HepG2 (cell line): ENCODE measurements at regions not wholly inside any gene's neighbourhood (a gene's known extent, or its start where the extent isn't known, plus 50 kb on each side); places are given as distances from the start of the nearest gene placed in this dataset.

Experiments used
- ATAC-seq: fragments of 200-7000 bp; cut with Tn5 transposase; 3 replicates; pipeline ENCODE4 v1.9.1; 2020; ENCODE audit warnings: mild to moderate bottlenecking, moderate library complexity
- BruUV-seq: library from RNA; stranded (reverse); fragments of 400-500 nt; replicated peaks from 2 replicates; lab custom pipeline; 2021; lab: Mats Ljungman, UMichigan
- CTCF ChIA-PET: fragments of 300-600 bp; formaldehyde crosslinking; extraction: SDS; loops from one replicate; lab custom pipeline; 2021; ENCODE audit warnings: low total read pairs, inconsistent platforms, low intra/inter-chr PET ratio; lab: Yijun Ruan, JAX
- POLR2A ChIA-PET: fragments of 350-600 bp; sonication (Branson Sonifier 250); formaldehyde crosslinking; loops from one replicate; lab custom pipeline; 2020; ENCODE audit warnings: antibody characterized with exemption, inconsistent platforms; lab: Yijun Ruan, JAX
- DNase-seq: peaks from one replicate; pipeline ENCODE4 v3.0.0-alpha.2; 2015; ENCODE audit warnings: low spot score
- FAIRE-seq: peaks from 3 replicates; lab custom pipeline; 2011; peaks lifted over from hg19 to GRCh38; lab: Jason Lieb, UNC
- H2AFZ ChIP-seq: one replicate; pipeline ENCODE4 v1.6.1; 2011; ENCODE audit warnings: low read length, inconsistent platforms
- H3K27ac ChIP-seq: fragments of 300-600 bp; 3 replicates; pipeline ENCODE4 v1.8.0; 2011; ENCODE audit warnings: mixed run types, mild to moderate bottlenecking, mixed read lengths, low read length, inconsistent platforms; ENCODE audit not compliant: insufficient read depth; ENCODE audit errors: extremely low read length
- H3K27me3 ChIP-seq, 2 experiments: fragments of 200-600 bp in 1 of 2; 2 replicates in 1 of 2; 3 replicates in 1 of 2; pipeline versions ENCODE4 v1.6.0 to v1.8.0; 2011; ENCODE audit warnings: low read length in 2 of 2, mild to moderate bottlenecking in 2 of 2, moderate library complexity in 2 of 2, inconsistent platforms in 1 of 2; ENCODE audit not compliant: insufficient read depth in 2 of 2, control insufficient read depth in 1 of 2
- H3K36me3 ChIP-seq, 2 experiments: fragments of 200-600 bp in 1 of 2; replicated peaks in 1 of 2; 2 replicates in 1 of 2; 3 replicates in 1 of 2; pipeline versions ENCODE4 v1.5.1 to v1.8.0; 2011; ENCODE audit warnings: low read length in 2 of 2, inconsistent platforms in 1 of 2; ENCODE audit not compliant: insufficient read depth in 2 of 2, control insufficient read depth in 1 of 2
- H3K4me1 ChIP-seq: 2 replicates; pipeline ENCODE4 v1.5.1; 2012; ENCODE audit warnings: low read length, inconsistent platforms; ENCODE audit not compliant: insufficient read depth
- H3K4me2 ChIP-seq: 2 replicates; pipeline ENCODE4 v1.6.0; 2011; ENCODE audit warnings: low read depth, low read length, inconsistent platforms
- H3K4me3 ChIP-seq, 3 experiments: fragments of 200-600 bp in 1 of 3; sonication (generic), shearing (Covaris generic) in 1 of 3; replicated peaks in 1 of 3; 2 replicates each; pipeline ENCODE4 v1.5.1; 2011 to 2016; ENCODE audit warnings: low read length in 3 of 3, inconsistent platforms in 2 of 3, low read depth in 2 of 3, mild to moderate bottlenecking in 2 of 3, control low read depth in 1 of 3, mixed read lengths in 1 of 3; ENCODE audit not compliant: insufficient read depth in 1 of 3
- H3K79me2 ChIP-seq: one replicate; pipeline ENCODE4 v1.6.1; 2011; ENCODE audit warnings: low read length, inconsistent platforms; ENCODE audit not compliant: insufficient read depth
- H3K9ac ChIP-seq: 2 replicates; pipeline ENCODE4 v1.6.0; 2011; ENCODE audit warnings: mild to moderate bottlenecking, low read depth, low read length, inconsistent platforms; ENCODE audit not compliant: insufficient read depth
- H3K9me3 ChIP-seq: 2 replicates; pipeline ENCODE4 v1.5.1; 2012; ENCODE audit warnings: mild to moderate bottlenecking, low read length
- H4K20me1 ChIP-seq: 2 replicates; pipeline ENCODE4 v1.6.0; 2011; ENCODE audit warnings: inconsistent platforms, mild to moderate bottlenecking, low read length, moderate library complexity; ENCODE audit not compliant: insufficient read depth
- AGO2 ChIP-seq: fragments of 200-400 bp; formaldehyde crosslinking; optimal IDR thresholded peaks from 2 replicates; pipeline ENCODE3; 2017; ENCODE audit warnings: mild to moderate bottlenecking, low read depth, low read length, moderate library complexity
- AHR ChIP-seq: IDR thresholded peaks from 2 replicates; pipeline ENCODE4 v1.6.1; 2018; ENCODE audit warnings: missing genetic modification reagents, missing compliant biosample characterization
- ELF1 ChIP-seq: sonication (generic); formaldehyde crosslinking; IDR thresholded peaks from 2 replicates; pipeline ENCODE4 v1.4.0; 2020; ENCODE audit warnings: missing genetic modification reagents
- ESRRA ChIP-seq: sonication (generic); formaldehyde crosslinking; IDR thresholded peaks from 2 replicates; pipeline ENCODE4 v1.5.1; 2020; ENCODE audit warnings: mild to moderate bottlenecking, low read depth, missing genetic modification reagents
- FLYWCH1 ChIP-seq: sonication (generic); formaldehyde crosslinking; IDR thresholded peaks from 2 replicates; pipeline ENCODE4 v1.8.1; 2023; ENCODE audit warnings: mild to moderate bottlenecking, missing genetic modification reagents
- IKZF4 ChIP-seq: sonication (generic); formaldehyde crosslinking; IDR thresholded peaks from 2 replicates; pipeline ENCODE4 v1.5.1; 2020; ENCODE audit warnings: borderline replicate concordance, mild to moderate bottlenecking, low read depth, missing genetic modification reagents; ENCODE audit errors: not compliant biosample characterization
- MAFK ChIP-seq, 2 experiments: IDR thresholded peaks in 1 of 2; conservative IDR thresholded peaks in 1 of 2; 2 replicates each; pipeline ENCODE4 v1.6.1; 2011; ENCODE audit warnings: improper control_type of control experiment in 2 of 2, low read length in 2 of 2
- PAX8 ChIP-seq: sonication (generic); formaldehyde crosslinking; IDR thresholded peaks from 2 replicates; pipeline ENCODE4 v1.8.0; 2022; ENCODE audit warnings: mild to moderate bottlenecking, missing genetic modification reagents, borderline replicate concordance
- ZMAT5 ChIP-seq: sonication (generic); formaldehyde crosslinking; IDR thresholded peaks from 2 replicates; pipeline ENCODE4 v1.5.0; 2020; ENCODE audit warnings: mild to moderate bottlenecking, low read depth, missing genetic modification reagents, borderline replicate concordance
- ZNF432 ChIP-seq: sonication (generic); formaldehyde crosslinking; IDR thresholded peaks from 2 replicates; pipeline ENCODE4 v1.5.0; 2020; ENCODE audit warnings: missing genetic modification reagents, mild to moderate bottlenecking, borderline replicate concordance
- ZNF441 ChIP-seq: sonication (generic); formaldehyde crosslinking; IDR thresholded peaks from 2 replicates; pipeline ENCODE4 v1.7.0; 2021; ENCODE audit warnings: missing genetic modification reagents, borderline replicate concordance
- ZNF484 ChIP-seq: sonication (generic); formaldehyde crosslinking; IDR thresholded peaks from 2 replicates; pipeline ENCODE4 v1.5.1; 2020; ENCODE audit warnings: mild to moderate bottlenecking, low read depth, missing genetic modification reagents, borderline replicate concordance
- WGBS: methylation state at CpG from one replicate; pipeline ENCODE4 v1.1.6; 2017; ENCODE audit warnings: low lambda C conversion rate; 5-methylcytosine and 5-hydroxymethylcytosine counted together
- in situ Hi-C: cut with HindIII; loops from 2 replicates; pipeline ENCODE4 v1.10.0; 2017; ENCODE audit warnings: low pct_unique_long_range_greater_than_20kb; ENCODE audit not compliant: extremely low pct_ligation_motif_present
- intact Hi-C: fragments of 100-400 bp; cut with micrococcal nuclease; formaldehyde crosslinking; loops from one replicate; pipeline ENCODE4 v1.10.0; 2022; ENCODE audit not compliant: unreplicated experiment
- TF ChIP-seq, protein P1 (sequence below): sonication (generic); formaldehyde crosslinking; conservative IDR thresholded peaks from 2 replicates; pipeline ENCODE4 v1.5.0; 2020; ENCODE audit warnings: missing genetic modification reagents

- intact Hi-C loops: no loop called here
- TF ChIP-seq ZNF432 (CRISPR knock-in tag) (no peak), PAX8 (CRISPR knock-in tag) (no peak), ZNF484 (CRISPR knock-in tag) (no peak), ZNF441 (CRISPR knock-in tag) (no peak), FLYWCH1 (CRISPR knock-in tag) (no peak), ESRRA (CRISPR knock-in tag) (no peak), MAFK (conservative IDR thresholded peaks at IDR 0.05 in 1 of 2, IDR thresholded peaks at IDR 0.05 in 1 of 2; ENCODE audit: low read length in 2 of 2) (no peak), ZMAT5 (no peak), ELF1 (CRISPR knock-in tag) (no peak), IKZF4 (CRISPR knock-in tag) (no peak), AGO2 (no peak), AHR (CRISPR knock-in tag) (no peak)
- TF ChIP-seq, protein P1, sequence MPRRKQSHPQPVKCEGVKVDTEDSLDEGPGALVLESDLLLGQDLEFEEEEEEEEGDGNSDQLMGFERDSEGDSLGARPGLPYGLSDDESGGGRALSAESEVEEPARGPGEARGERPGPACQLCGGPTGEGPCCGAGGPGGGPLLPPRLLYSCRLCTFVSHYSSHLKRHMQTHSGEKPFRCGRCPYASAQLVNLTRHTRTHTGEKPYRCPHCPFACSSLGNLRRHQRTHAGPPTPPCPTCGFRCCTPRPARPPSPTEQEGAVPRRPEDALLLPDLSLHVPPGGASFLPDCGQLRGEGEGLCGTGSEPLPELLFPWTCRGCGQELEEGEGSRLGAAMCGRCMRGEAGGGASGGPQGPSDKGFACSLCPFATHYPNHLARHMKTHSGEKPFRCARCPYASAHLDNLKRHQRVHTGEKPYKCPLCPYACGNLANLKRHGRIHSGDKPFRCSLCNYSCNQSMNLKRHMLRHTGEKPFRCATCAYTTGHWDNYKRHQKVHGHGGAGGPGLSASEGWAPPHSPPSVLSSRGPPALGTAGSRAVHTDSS (CRISPR knock-in tag): no peak
- ChIA-PET CTCF (no interaction called here), POLR2A (no interaction called here)
- Histone ChIP-seq H3K27ac (no peak overlapping the region), H3K27me3 (peaks cover 18 to 73% of the 10 kb centered on the region in 2 experiments), H3K4me2 (no peak overlapping the region), H3K36me3 (no peaks in the 10 kb centered on the region), H3K4me3 (no peak overlapping the region), H3K9ac (no peak overlapping the region), H3K79me2 (no peaks in the 10 kb centered on the region), H4K20me1 (no peaks in the 10 kb centered on the region), H3K4me1 (no peaks in the 10 kb centered on the region), H2AFZ (no peak overlapping the region), H3K9me3 (no peaks in the 10 kb centered on the region; the same call in 1 of the 2 replicates)
- BruUV-seq: no TSS peak
- in situ Hi-C loops: no loop called here
- ATAC-seq (no peak), FAIRE-seq (no peak), DNase-seq (no peak)
- WGBS: 1% methylated on average over 7 of the region's 11 CpGs
Measured at GRCh38 chr2:240203788-240204270, 63.4 kb upstream of the OTOS start.
